ENCODE measurements at regions not wholly inside any gene's neighbourhood (a gene's known extent, or its start where the extent isn't known, plus 50 kb on each side); places are given as distances from the start of the nearest gene placed in this dataset.

DNA sequence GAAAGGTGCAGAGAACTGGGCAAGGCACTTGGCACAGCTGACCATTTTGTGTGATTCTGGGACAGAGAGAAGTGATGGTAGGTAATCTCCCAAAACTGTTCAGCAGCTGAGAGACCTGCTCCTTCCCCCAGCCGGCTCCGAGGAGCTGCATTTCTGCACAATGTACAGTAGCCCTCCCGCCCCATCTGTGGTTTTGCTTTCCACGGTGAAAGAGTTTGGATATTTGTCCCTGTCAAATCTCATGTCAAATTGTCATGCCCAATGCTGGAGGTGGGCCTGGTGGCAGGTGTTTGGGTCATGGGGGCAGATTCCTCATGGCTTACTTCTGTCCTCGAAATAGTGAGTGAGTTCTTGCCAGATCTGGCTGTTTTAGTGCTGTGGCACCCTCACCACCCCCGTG is 90.5 kb upstream of the CD99 start:
- ChIA-PET POLR2A (no interaction called here), CTCF (no interaction called here)
- H3K9me3 ChIP-seq (ENCODE audit: control insufficient read depth, insufficient read depth, low read length): no peaks in the 10 kb centered on the region
- H3K27ac ChIP-seq (ENCODE audit: low read depth, low read length): no peak overlapping the region
- no peak for DNase-seq (ENCODE audit: low read depth, low spot score)
- no peaks in the 10 kb centered on the region for H3K27me3 ChIP-seq (ENCODE audit: control insufficient read depth, insufficient read depth, low read length)
- no peak overlapping the region for H3K4me3 ChIP-seq (ENCODE audit: low read depth, low read length)
- TF ChIP-seq CTCF (IDR thresholded peaks at IDR 0.05; ENCODE audit: low read depth, low read length): no peak

DNA sequence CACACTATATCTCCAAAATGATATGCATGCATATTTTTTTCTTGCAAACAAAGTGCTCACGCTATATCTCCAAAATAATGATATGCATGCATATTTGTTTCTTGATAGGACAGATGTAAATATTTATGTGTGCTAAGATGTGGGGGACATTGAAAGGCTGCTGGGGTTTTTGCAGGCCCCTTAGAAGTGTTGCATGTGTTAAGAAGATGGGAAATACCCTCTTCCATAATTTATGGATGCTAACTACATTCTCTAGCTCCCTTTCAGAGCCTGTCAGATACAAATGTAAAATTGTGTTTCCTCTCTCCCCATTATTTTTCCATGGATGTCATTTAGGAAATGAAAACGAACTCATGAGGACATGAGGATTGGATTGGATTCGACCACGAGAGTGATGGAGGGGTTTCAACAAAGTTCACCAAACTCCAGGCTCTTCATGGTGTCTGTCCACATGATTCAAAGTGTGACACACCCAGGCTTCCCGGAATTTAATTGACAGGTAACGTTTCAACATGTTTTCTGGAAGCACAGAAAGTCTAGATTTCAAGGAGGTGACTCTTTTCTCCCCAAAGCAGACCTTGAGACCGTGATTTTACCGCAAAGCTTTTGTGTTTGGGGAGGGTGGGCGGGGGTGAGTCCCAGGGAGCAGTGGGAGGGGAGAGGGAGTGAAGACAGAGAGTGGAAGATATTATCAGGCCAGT is 94.4 kb upstream of the CD99 start:
- CTCF ChIA-PET: no interaction called here
- H3K9me3 ChIP-seq (ENCODE audit: control insufficient read depth, insufficient read depth, low read length): no peaks in the 10 kb centered on the region
- no peak overlapping the region for H3K27ac ChIP-seq (ENCODE audit: low read depth, low read length)
- H3K4me3 ChIP-seq (ENCODE audit: low read depth, low read length): no peak overlapping the region
- no peaks in the 10 kb centered on the region for H3K27me3 ChIP-seq (ENCODE audit: control insufficient read depth, insufficient read depth, low read length)
- POLR2A ChIA-PET: no interaction called here
- TF ChIP-seq CTCF (IDR thresholded peaks at IDR 0.05; ENCODE audit: low read depth, low read length): no peak
- no peak for DNase-seq (ENCODE audit: low read depth, low spot score)

DNA sequence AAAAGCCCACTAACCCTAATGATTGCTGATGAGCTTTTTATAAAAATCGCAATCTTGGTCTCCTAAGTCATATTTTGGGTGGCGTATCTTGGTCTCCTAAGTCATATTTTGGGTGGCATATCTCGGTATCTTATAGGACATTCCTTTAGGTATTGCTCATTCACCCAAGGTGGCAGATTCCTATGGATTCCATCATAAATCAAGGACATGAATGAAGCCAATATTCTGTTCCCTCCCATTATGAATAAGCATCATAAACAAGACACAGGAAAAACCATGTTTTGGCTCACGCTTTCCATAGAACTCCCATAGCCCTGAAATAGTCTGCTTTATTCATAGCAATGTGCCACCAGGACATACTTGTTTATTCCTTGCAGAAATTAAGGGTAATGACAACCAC is 95.0 kb upstream of the CD99 start:
- DNase-seq (ENCODE audit: low read depth, low spot score): no peak
- Histone ChIP-seq H3K27me3 (ENCODE audit: control insufficient read depth, insufficient read depth, low read length) (no peaks in the 10 kb centered on the region), H3K9me3 (ENCODE audit: control insufficient read depth, insufficient read depth, low read length) (no peaks in the 10 kb centered on the region), H3K4me3 (ENCODE audit: low read depth, low read length) (no peak overlapping the region), H3K27ac (ENCODE audit: low read depth, low read length) (no peak overlapping the region)
- TF ChIP-seq CTCF (IDR thresholded peaks at IDR 0.05; ENCODE audit: low read depth, low read length): no peak
- ChIA-PET POLR2A (no interaction called here), CTCF (no interaction called here)

DNA sequence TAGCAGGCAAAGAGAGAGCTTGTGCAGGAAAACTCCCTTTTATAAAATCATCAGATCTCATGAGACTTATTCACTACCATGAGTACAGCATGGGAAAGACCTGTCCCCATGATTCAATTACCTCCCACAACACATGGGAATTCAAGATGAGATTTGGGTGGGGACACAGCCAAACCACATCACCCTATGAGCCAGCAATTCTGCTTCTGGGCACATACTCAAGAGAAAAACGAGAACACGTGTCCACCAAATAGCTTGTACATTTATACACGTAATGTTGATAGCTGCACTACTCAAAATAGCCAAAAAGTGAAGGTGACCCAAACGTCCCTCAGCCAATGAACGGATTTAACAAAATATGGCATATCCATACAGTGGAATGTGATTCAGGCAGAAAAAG is 94.5 kb upstream of the DHRSX start:
- no peak for TF ChIP-seq CTCF (IDR thresholded peaks at IDR 0.05; ENCODE audit: low read depth, low read length)
- DNase-seq (ENCODE audit: low read depth, low spot score): no peak
- CTCF ChIA-PET: no interaction called here

DNA sequence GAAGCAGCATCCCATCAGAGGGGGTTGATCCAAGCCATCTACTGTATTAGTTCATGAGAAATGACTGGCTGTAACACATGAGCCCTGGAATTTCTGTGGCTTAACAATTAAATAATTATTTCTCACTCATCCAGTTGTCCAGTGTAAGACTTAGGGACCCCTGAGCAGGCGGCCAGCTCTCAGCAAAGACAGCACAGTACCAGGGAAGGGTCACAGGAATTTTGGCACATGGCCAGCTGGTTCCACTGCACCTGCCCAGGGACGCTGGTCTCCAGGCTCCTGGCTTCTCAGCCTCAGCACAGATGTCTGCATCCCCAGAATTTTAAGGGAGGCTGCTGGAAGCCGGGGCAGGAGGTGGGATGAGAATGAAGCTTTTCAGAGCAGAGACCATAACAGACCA is 93.7 kb upstream of the DHRSX start:
- TF ChIP-seq CTCF (IDR thresholded peaks at IDR 0.05; ENCODE audit: low read depth, low read length): no peak
- no peaks in the 10 kb centered on the region for H3K27me3 ChIP-seq (ENCODE audit: control insufficient read depth, insufficient read depth, low read length)
- DNase-seq (ENCODE audit: low read depth, low spot score): no peak
- H3K4me3 ChIP-seq (ENCODE audit: low read depth, low read length): no peak overlapping the region
- CTCF ChIA-PET: no interaction called here
- POLR2A ChIA-PET: no interaction called here
- no peak overlapping the region for H3K27ac ChIP-seq (ENCODE audit: low read depth, low read length)
- H3K9me3 ChIP-seq (ENCODE audit: control insufficient read depth, insufficient read depth, low read length): no peaks in the 10 kb centered on the region

More for the DNA sequence above, 94.5 kb upstream of the DHRSX start:
- no peak overlapping the region for H3K27ac ChIP-seq (ENCODE audit: low read depth, low read length)
- no peak overlapping the region for H3K4me3 ChIP-seq (ENCODE audit: low read depth, low read length)
- no peaks in the 10 kb centered on the region for H3K27me3 ChIP-seq (ENCODE audit: control insufficient read depth, insufficient read depth, low read length)
- POLR2A ChIA-PET: no interaction called here
- H3K9me3 ChIP-seq (ENCODE audit: control insufficient read depth, insufficient read depth, low read length): no peaks in the 10 kb centered on the region
